ENCODE measurements at regions not wholly inside any gene's neighbourhood (a gene's known extent, or its start where the extent isn't known, plus 50 kb on each side); places are given as distances from the start of the nearest gene placed in this dataset. TPM values are rescaled to one million over a fixed set of nuclear protein-coding genes. Genes with fewer than 3 reads are reported as not detected.

GRCh38 chrX:41973208-41973607 lies 49.9 kb upstream of the CASK start:
- Histone ChIP-seq H3K4me1 (ENCODE audit: control insufficient read depth in 2 of 2, insufficient read depth in 2 of 2, low read length in 2 of 2) (no peaks in the 10 kb centered on the region), H3K27ac (ENCODE audit: low read length in 2 of 2) (no peak overlapping the region), H3K27me3 (replicated peaks in 1 of 4; ENCODE audit: control extremely low read depth in 1 of 4, control insufficient read depth in 3 of 4, insufficient read depth in 4 of 4, low read length in 3 of 4) (no peaks in the 10 kb centered on the region), H3K4me2 (replicated peaks; ENCODE audit: low read depth, low read length, poor library complexity, severe bottlenecking) (no peak overlapping the region), H3K9me3 (ENCODE audit: control extremely low read depth in 1 of 3, control insufficient read depth in 2 of 3, insufficient read depth in 1 of 3, low read length in 2 of 3) (no peaks in the 10 kb centered on the region), H2AFZ (ENCODE audit: insufficient read depth, low read depth, low read length, poor library complexity, severe bottlenecking) (no peak overlapping the region), H3K4me3 (ENCODE audit: control extremely low read depth in 1 of 5, extremely low read depth in 1 of 5, insufficient read depth in 1 of 5, low read depth in 2 of 5, low read length in 4 of 5) (no peak overlapping the region), H3K79me2 (ENCODE audit: control insufficient read depth, insufficient read depth, low read length) (no peaks in the 10 kb centered on the region), H4K20me1 (ENCODE audit: control insufficient read depth, insufficient read depth, low read length, poor library complexity, severe bottlenecking) (no peaks in the 10 kb centered on the region), H3K36me3 (replicated peaks in 1 of 2; ENCODE audit: control extremely low read depth in 1 of 2, control insufficient read depth in 1 of 2, extremely low read depth in 1 of 2, insufficient read depth in 2 of 2, low read length in 1 of 2) (no peaks in the 10 kb centered on the region), H3K9ac (ENCODE audit: low read length) (no peak overlapping the region)
- H3K4me3 Mint-ChIP-seq = no peak overlapping the region
- no peaks in the 10 kb centered on the region for H3K4me1 Mint-ChIP-seq
- WGBS (ENCODE audit: insufficient coverage) = no CpG with 5 or more reads among the region's 2 CpGs
- DNase-seq (no peak), ATAC-seq (ENCODE audit: low read depth) (no peak)
- no peaks in the 10 kb centered on the region for H3K9me3 Mint-ChIP-seq (ENCODE audit: insufficient read depth)
- ChIA-PET CTCF (no interaction called here), POLR2A (no interaction called here)
- intact Hi-C loops (cut with micrococcal nuclease) = no loop called here
- H3K27ac Mint-ChIP-seq = no peak overlapping the region
- H3K27me3 Mint-ChIP-seq = no peaks in the 10 kb centered on the region
- no peak for TF ChIP-seq CTCF (IDR thresholded peaks at IDR 0.05)
- TF ChIP-seq EZH2 (IDR thresholded peaks at IDR 0.05; ENCODE audit: borderline replicate concordance, insufficient read depth, low read depth, low read length, poor library complexity, severe bottlenecking) = no peak

Small RNA genes lying in the stretch of these regions (small RNA-seq; reads per million reads assigned to genes)
- gene RNU6-1124P (ENCODE audit: insufficient read length, low read depth, low replicate concordance) (not detected), gene RNU6-630P (ENCODE audit: insufficient read length, low read depth, low replicate concordance) (not detected), gene Z92545.1 (ENCODE audit: insufficient read length, low read depth, low replicate concordance) (not detected)
